Chondrocyte (in vitro differentiated cells): ENCODE measurements at regions not wholly inside any gene's neighbourhood (a gene's known extent, or its start where the extent isn't known, plus 50 kb on each side); places are given as distances from the start of the nearest gene placed in this dataset.

Experiments
- DNase-seq: peaks from one replicate; pipeline ENCODE4 v3.0.0; 2021; ENCODE audit warnings: mixed read lengths, low spot score
- H3K27ac Mint-ChIP-seq: one replicate; pipeline ENCODE4 v1.8.0; 2021; ENCODE audit warnings: mild to moderate bottlenecking, moderate library complexity, mixed read lengths; ENCODE audit not compliant: unreplicated experiment
- H3K27me3 Mint-ChIP-seq: 2 replicates; pipeline ENCODE4 v1.8.0; 2021; ENCODE audit warnings: low read depth, mixed read lengths
- H3K36me3 Mint-ChIP-seq: 2 replicates; pipeline ENCODE4 v1.8.0; 2021; ENCODE audit warnings: low read depth, mixed read lengths
- H3K4me1 Mint-ChIP-seq: 2 replicates; pipeline ENCODE4 v1.8.0; 2021; ENCODE audit warnings: low read depth, mild to moderate bottlenecking, mixed read lengths
- H3K4me3 Mint-ChIP-seq: one replicate; pipeline ENCODE4 v1.8.0; 2021; ENCODE audit warnings: mild to moderate bottlenecking, moderate library complexity, mixed read lengths; ENCODE audit not compliant: unreplicated experiment
- H3K9me3 Mint-ChIP-seq: 2 replicates; pipeline ENCODE4 v1.8.0; 2021; ENCODE audit warnings: low read depth, mixed read lengths
- TF ChIP-seq, protein P1 (sequence below): fragments of 200-600 bp; sonication (generic); IDR thresholded peaks from 2 replicates; pipeline ENCODE4 v1.5.0; 2021; ENCODE audit warnings: antibody characterized with exemption, mild to moderate bottlenecking, moderate library complexity

DNA sequence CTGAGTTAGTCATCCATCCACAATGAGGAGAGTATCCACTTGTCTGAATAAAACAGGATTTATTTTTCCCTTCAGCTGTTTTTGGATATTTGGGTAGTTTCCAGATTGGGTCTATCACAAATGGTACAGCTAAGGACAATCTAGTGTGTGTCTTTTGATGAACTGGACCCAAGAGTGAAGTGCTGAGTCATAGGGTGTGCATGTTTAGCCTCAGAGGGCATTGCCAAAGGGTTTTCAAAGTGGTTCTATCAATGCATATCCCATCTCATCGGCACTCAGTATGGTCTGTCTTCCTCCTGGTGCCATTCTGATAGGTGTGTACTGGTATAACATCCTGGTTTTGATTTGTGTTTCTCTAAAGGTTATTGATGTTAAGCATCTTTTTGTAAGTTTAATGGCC lies 62.3 kb downstream of the GSX1 start:
- TF ChIP-seq, protein P1, sequence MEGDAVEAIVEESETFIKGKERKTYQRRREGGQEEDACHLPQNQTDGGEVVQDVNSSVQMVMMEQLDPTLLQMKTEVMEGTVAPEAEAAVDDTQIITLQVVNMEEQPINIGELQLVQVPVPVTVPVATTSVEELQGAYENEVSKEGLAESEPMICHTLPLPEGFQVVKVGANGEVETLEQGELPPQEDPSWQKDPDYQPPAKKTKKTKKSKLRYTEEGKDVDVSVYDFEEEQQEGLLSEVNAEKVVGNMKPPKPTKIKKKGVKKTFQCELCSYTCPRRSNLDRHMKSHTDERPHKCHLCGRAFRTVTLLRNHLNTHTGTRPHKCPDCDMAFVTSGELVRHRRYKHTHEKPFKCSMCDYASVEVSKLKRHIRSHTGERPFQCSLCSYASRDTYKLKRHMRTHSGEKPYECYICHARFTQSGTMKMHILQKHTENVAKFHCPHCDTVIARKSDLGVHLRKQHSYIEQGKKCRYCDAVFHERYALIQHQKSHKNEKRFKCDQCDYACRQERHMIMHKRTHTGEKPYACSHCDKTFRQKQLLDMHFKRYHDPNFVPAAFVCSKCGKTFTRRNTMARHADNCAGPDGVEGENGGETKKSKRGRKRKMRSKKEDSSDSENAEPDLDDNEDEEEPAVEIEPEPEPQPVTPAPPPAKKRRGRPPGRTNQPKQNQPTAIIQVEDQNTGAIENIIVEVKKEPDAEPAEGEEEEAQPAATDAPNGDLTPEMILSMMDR, result no peak
- Mint-ChIP-seq H3K4me1 (no peaks in the 10 kb centered on the region), H3K27me3 (peaks cover 16% of the 10 kb centered on the region), H3K27ac (no peak overlapping the region), H3K36me3 (no peaks in the 10 kb centered on the region), H3K4me3 (no peak overlapping the region), H3K9me3 (peaks cover 5% of the 10 kb centered on the region)
- no peak for DNase-seq

DNA sequence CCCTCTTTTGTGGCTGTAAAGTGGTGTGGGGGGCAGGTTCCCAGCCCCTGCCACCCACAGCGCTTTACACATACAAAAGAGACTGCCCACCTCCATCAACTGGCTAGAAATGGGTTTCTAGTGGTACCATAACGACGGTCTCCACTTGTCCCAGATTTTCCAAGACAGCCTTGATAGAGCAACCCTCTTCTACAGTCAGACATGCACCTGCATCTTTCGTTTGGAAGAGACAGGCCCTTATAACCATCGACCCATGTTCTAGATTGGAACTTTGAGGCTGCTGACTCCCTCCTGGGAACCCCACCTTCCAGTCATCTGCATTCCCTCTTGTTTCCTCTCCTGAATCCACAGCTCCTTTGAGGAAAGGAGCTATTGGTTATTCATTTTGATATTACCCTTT lies 63.1 kb downstream of the GSX1 start:
- no peaks in the 10 kb centered on the region for H3K9me3 Mint-ChIP-seq
- no peaks in the 10 kb centered on the region for H3K4me1 Mint-ChIP-seq
- no peak for DNase-seq
- peaks cover 15% of the 10 kb centered on the region for H3K27me3 Mint-ChIP-seq
- no peaks in the 10 kb centered on the region for H3K36me3 Mint-ChIP-seq
- H3K27ac Mint-ChIP-seq, result no peak overlapping the region
- no peak overlapping the region for H3K4me3 Mint-ChIP-seq
- TF ChIP-seq, protein P1, result no peak

DNA sequence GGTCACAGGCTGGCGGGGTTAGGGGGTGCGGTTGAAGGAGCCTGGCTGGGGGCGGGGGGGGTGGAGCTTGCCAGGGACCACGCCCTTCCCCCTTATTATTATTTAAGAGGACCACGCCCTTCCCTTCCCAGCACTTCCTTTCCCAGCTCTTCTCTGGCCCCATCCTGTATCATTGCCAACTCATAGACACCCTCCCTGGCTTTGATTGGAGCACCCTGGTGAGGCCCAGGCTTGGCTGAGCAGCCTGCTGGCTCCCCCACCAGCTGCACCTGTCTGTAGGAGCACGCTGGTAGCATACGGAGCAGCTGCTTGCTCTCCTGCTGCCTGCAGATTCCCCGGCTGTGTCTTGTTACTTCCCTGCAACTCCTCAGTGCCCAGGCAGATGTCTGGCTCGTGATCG lies 62.5 kb upstream of the PDX1 start:
- Mint-ChIP-seq H3K4me1 (no peaks in the 10 kb centered on the region), H3K9me3 (no peaks in the 10 kb centered on the region), H3K27me3 (peaks cover 18% of the 10 kb centered on the region), H3K36me3 (no peaks in the 10 kb centered on the region), H3K27ac (no peak overlapping the region), H3K4me3 (no peak overlapping the region)
- DNase-seq, result no peak
- TF ChIP-seq, protein P1, result no peak

DNA sequence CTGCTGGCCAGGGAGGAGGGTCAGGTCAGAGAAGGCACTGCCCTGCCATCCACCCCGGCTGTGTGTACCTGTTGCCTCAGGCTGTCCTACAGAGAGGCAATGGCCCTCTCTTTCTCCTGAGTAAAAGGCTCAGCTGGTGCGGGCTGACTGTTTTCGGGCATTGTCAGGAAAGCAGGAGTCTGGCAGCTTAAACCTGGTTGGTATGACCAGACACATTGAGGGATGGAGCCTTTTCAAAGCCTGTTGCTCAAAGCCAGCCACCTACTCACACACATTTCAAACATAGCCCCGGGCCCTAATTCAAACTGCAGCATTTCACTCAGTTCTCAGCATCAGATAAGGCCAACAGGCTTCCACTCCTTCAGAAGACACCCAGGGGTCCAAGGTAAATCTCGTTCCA lies 61.8 kb upstream of the PDX1 start:
- H3K36me3 Mint-ChIP-seq, result no peaks in the 10 kb centered on the region
- DNase-seq, result no peak
- H3K9me3 Mint-ChIP-seq, result no peaks in the 10 kb centered on the region
- peaks cover 15% of the 10 kb centered on the region for H3K27me3 Mint-ChIP-seq
- no peak overlapping the region for H3K4me3 Mint-ChIP-seq
- no peaks in the 10 kb centered on the region for H3K4me1 Mint-ChIP-seq
- no peak overlapping the region for H3K27ac Mint-ChIP-seq
- TF ChIP-seq, protein P1, result no peak

GRCh38 chr13:27860743-27861142 lies 59.1 kb upstream of the PDX1 start:
- H3K27me3 Mint-ChIP-seq, result peaks cover 28% of the 10 kb centered on the region
- TF ChIP-seq, protein P1, result no peak
- no peaks in the 10 kb centered on the region for H3K36me3 Mint-ChIP-seq
- H3K4me3 Mint-ChIP-seq, result no peak overlapping the region
- no peak overlapping the region for H3K27ac Mint-ChIP-seq
- H3K9me3 Mint-ChIP-seq, result peaks cover 5% of the 10 kb centered on the region
- DNase-seq, result no peak
- no peaks in the 10 kb centered on the region for H3K4me1 Mint-ChIP-seq
